ENCODE measurements at regions not wholly inside any gene's neighbourhood (a gene's known extent, or its start where the extent isn't known, plus 50 kb on each side); places are given as distances from the start of the nearest gene placed in this dataset.

DNA sequence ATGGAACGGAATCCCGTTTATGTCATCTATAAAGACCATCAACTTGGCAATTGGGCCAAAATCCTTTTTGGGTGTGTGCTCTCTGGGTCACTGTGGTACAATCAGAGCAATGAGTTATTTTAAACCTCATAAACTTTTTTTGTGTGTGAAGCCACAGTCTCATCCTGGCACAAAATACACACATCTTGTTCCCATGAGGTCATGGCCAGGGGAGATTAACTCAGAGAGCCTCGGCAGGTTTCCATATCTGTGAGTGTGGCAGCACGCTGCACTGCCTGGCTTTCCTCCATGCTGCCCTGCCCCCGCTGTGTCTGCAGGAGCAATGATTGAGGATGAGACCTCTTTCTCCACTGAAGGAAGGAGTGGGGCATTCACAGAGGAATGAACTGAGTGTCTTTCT is 54.0 kb upstream of the DLG1 start:
- Histone ChIP-seq H3K4me2 (ENCODE audit: control insufficient read depth, insufficient read depth) (no peak overlapping the region), H3K36me3 (ENCODE audit: control insufficient read depth in 2 of 2, insufficient read depth in 2 of 2, low read length in 1 of 2) (no peaks in the 10 kb centered on the region), H3K27ac (ENCODE audit: control insufficient read depth, insufficient read depth) (no peak overlapping the region), H4K20me1 (ENCODE audit: control insufficient read depth, insufficient read depth) (no peaks in the 10 kb centered on the region), H3K79me2 (ENCODE audit: control insufficient read depth, insufficient read depth, low read length) (no peaks in the 10 kb centered on the region), H3K4me3 (no peak overlapping the region), H3K9ac (ENCODE audit: control insufficient read depth, insufficient read depth, low read length) (no peak overlapping the region), H2AFZ (ENCODE audit: control insufficient read depth, low read depth, low read length) (no peak overlapping the region), H3K4me1 (ENCODE audit: control insufficient read depth, insufficient read depth, low read length) (peaks cover 15% of the 10 kb centered on the region), H3K27me3 (replicated peaks in 1 of 2; ENCODE audit: control insufficient read depth in 2 of 2, insufficient read depth in 2 of 2, low read length in 1 of 2) (no peaks in the 10 kb centered on the region; a peak in 1 of 4 replicates), H3K9me3 (replicated peaks; ENCODE audit: control insufficient read depth, insufficient read depth, low read length) (no peaks in the 10 kb centered on the region)
- no TSS peak for BruUV-seq (replicated peaks)
- POLR2A ChIA-PET, result no interaction called here
- FAIRE-seq (no peak), DNase-seq (ENCODE audit: low read depth, low spot score) (no peak), ATAC-seq (no peak)
- RAD21 ChIA-PET (ENCODE audit: unreplicated experiment), result no interaction called here
- WGBS (ENCODE audit: insufficient coverage, insufficient replicate concordance, low lambda C conversion rate, missing lambda C conversion rate), result 75% methylated on average over 5 of the region's 5 CpGs
- intact Hi-C loops (cut with micrococcal nuclease; ENCODE audit: unreplicated experiment) (no loop called here), in situ Hi-C loops (cut with MboI) (no loop called here)
- SMC1A ChIA-PET (ENCODE audit: uncharacterized antibody, unreplicated experiment), result no interaction called here
- CTCF ChIA-PET, result no interaction called here
- no peak for TF ChIP-seq SMC3 (IDR thresholded peaks at IDR 0.05; ENCODE audit: borderline replicate concordance, low read length)

DNA sequence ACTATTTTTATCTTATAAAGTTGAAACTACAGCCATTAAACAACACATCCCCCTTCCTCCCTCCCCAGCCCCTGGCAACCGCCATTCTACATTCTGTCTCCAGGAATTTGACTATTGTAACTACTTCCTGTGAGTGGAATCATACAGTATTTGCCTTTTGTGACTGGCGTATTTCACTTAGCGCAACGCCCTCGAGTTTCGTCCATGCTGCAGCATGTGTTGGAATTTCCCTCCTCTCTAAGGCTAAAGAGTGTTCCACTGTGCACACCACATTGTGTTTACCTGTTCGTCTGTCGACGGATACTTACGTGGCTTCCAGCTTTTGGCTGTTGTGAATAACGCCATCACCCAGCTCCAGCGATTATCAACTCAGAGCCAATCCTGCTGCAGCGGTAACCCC is 52.0 kb upstream of the DLG1 start:
- no peak for FAIRE-seq
- WGBS (ENCODE audit: insufficient coverage, insufficient replicate concordance, low lambda C conversion rate, missing lambda C conversion rate), result 79% methylated on average over 13 of the region's 13 CpGs
- TF ChIP-seq, protein P1, sequence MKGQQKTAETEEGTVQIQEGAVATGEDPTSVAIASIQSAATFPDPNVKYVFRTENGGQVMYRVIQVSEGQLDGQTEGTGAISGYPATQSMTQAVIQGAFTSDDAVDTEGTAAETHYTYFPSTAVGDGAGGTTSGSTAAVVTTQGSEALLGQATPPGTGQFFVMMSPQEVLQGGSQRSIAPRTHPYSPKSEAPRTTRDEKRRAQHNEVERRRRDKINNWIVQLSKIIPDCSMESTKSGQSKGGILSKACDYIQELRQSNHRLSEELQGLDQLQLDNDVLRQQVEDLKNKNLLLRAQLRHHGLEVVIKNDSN (IDR thresholded peaks at IDR 0.05; ENCODE audit: borderline replicate concordance, extremely low read length, insufficient read depth, low read depth, low read length), result no peak
- TF ChIP-seq USF2 (IDR thresholded peaks at IDR 0.05; ENCODE audit: borderline replicate concordance, low read depth, low read length), result no peak
- no peak for TF ChIP-seq TBL1XR1 (IDR thresholded peaks at IDR 0.05; ENCODE audit: low read depth, low read length)
- TF ChIP-seq NFYB (IDR thresholded peaks at IDR 0.05; ENCODE audit: insufficient read depth, low read depth, low read length), result no peak
- TF ChIP-seq CHD4 (IDR thresholded peaks at IDR 0.05), result no peak
- no peak for TF ChIP-seq BHLHE40 (IDR thresholded peaks at IDR 0.05; ENCODE audit: borderline replicate concordance in 1 of 2, low read depth in 2 of 2, low read length in 1 of 2)
- no peak for TF ChIP-seq NR2C1 (IDR thresholded peaks at IDR 0.05)
- TF ChIP-seq IKZF1 (conservative IDR thresholded peaks at IDR 0.05), result no peak
- no peak for TF ChIP-seq ZZZ3 (IDR thresholded peaks at IDR 0.05; ENCODE audit: control insufficient read depth, insufficient read length, low read depth)
- no peak for TF ChIP-seq GABPA (IDR thresholded peaks at IDR 0.05; ENCODE audit: low read depth)
- TF ChIP-seq, protein P2, sequence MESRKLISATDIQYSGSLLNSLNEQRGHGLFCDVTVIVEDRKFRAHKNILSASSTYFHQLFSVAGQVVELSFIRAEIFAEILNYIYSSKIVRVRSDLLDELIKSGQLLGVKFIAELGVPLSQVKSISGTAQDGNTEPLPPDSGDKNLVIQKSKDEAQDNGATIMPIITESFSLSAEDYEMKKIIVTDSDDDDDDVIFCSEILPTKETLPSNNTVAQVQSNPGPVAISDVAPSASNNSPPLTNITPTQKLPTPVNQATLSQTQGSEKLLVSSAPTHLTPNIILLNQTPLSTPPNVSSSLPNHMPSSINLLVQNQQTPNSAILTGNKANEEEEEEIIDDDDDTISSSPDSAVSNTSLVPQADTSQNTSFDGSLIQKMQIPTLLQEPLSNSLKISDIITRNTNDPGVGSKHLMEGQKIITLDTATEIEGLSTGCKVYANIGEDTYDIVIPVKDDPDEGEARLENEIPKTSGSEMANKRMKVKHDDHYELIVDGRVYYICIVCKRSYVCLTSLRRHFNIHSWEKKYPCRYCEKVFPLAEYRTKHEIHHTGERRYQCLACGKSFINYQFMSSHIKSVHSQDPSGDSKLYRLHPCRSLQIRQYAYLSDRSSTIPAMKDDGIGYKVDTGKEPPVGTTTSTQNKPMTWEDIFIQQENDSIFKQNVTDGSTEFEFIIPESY (IDR thresholded peaks at IDR 0.05), result no peak
- TF ChIP-seq CEBPB (IDR thresholded peaks at IDR 0.05; ENCODE audit: borderline replicate concordance in 1 of 2, low read depth in 2 of 2, low read length in 2 of 2), result no peak

More for the DNA sequence above, 52.0 kb upstream of the DLG1 start:
- no peak for ATAC-seq
- SMC1A ChIA-PET (ENCODE audit: uncharacterized antibody, unreplicated experiment), result no interaction called here
- no peaks in the 10 kb centered on the region for H3K36me3 ChIP-seq (ENCODE audit: control insufficient read depth in 2 of 2, insufficient read depth in 2 of 2, low read length in 1 of 2)
- no peak overlapping the region for H3K4me2 ChIP-seq (ENCODE audit: control insufficient read depth, insufficient read depth)
- H3K27ac ChIP-seq (ENCODE audit: control insufficient read depth, insufficient read depth), result no peak overlapping the region
- no peak overlapping the region for H3K4me3 ChIP-seq
- H3K4me1 ChIP-seq (ENCODE audit: control insufficient read depth, insufficient read depth, low read length), result peaks cover 15% of the 10 kb centered on the region
- H3K9ac ChIP-seq (ENCODE audit: control insufficient read depth, insufficient read depth, low read length), result no peak overlapping the region
- in situ Hi-C loops (cut with MboI) (no loop called here), intact Hi-C loops (cut with micrococcal nuclease; ENCODE audit: unreplicated experiment) (no loop called here)
- H3K79me2 ChIP-seq (ENCODE audit: control insufficient read depth, insufficient read depth, low read length), result no peaks in the 10 kb centered on the region
- no peak overlapping the region for H2AFZ ChIP-seq (ENCODE audit: control insufficient read depth, low read depth, low read length)
- no peak for DNase-seq (ENCODE audit: low read depth, low spot score)
- no TSS peak for BruUV-seq (replicated peaks)
- H4K20me1 ChIP-seq (ENCODE audit: control insufficient read depth, insufficient read depth), result no peaks in the 10 kb centered on the region
- POLR2A ChIA-PET, result no interaction called here
- no peaks in the 10 kb centered on the region; a peak in 1 of 4 replicates for H3K27me3 ChIP-seq (replicated peaks in 1 of 2; ENCODE audit: control insufficient read depth in 2 of 2, insufficient read depth in 2 of 2, low read length in 1 of 2)
- CTCF ChIA-PET, result no interaction called here
- H3K9me3 ChIP-seq (replicated peaks; ENCODE audit: control insufficient read depth, insufficient read depth, low read length), result no peaks in the 10 kb centered on the region
- RAD21 ChIA-PET (ENCODE audit: unreplicated experiment), result no interaction called here

All from GM12878 (cell line).